Keratinocyte (primary cell): ENCODE measurements at regions not wholly inside any gene's neighbourhood (a gene's known extent, or its start where the extent isn't known, plus 50 kb on each side); places are given as distances from the start of the nearest gene placed in this dataset.

Experiments used
- DNase-seq: peaks from one replicate; pipeline ENCODE4 v3.0.0-alpha.2; 2011; ENCODE audit warnings: low read depth, missing footprints, low spot score
- FAIRE-seq: peaks from 2 replicates; lab custom pipeline; 2011; peaks lifted over from hg19 to GRCh38; lab: Jason Lieb, UNC
- H2AFZ ChIP-seq: 2 replicates; pipeline ENCODE4 v1.6.0; 2012; ENCODE audit warnings: low read length, control low read depth, inconsistent platforms; ENCODE audit not compliant: control insufficient read depth
- H3K27ac ChIP-seq: 2 replicates; pipeline ENCODE4 v1.5.1; 2011; ENCODE audit warnings: low read length; ENCODE audit not compliant: control insufficient read depth, insufficient read depth
- H3K27me3 ChIP-seq: 3 replicates; pipeline ENCODE4 v1.6.0; 2011; ENCODE audit warnings: low read length; ENCODE audit not compliant: control insufficient read depth, insufficient read depth; ENCODE audit errors: extremely low read depth
- H3K36me3 ChIP-seq, 2 experiments: 2 replicates in 1 of 2; 3 replicates in 1 of 2; pipeline ENCODE4 v1.5.1; 2011; ENCODE audit warnings: low read length in 2 of 2, mild to moderate bottlenecking in 1 of 2; ENCODE audit not compliant: control insufficient read depth in 2 of 2, insufficient read depth in 2 of 2; ENCODE audit errors: extremely low read depth in 1 of 2
- H3K4me1 ChIP-seq: 3 replicates; pipeline ENCODE4 v1.5.1; 2011; ENCODE audit warnings: low read length; ENCODE audit not compliant: control insufficient read depth, insufficient read depth; ENCODE audit errors: extremely low read depth
- H3K4me2 ChIP-seq: 3 replicates; pipeline ENCODE4 v1.6.0; 2011; ENCODE audit warnings: low read depth, low read length; ENCODE audit not compliant: control insufficient read depth, insufficient read depth; ENCODE audit errors: extremely low read depth
- H3K4me3 ChIP-seq, 3 experiments: fragments of 200-600 bp in 1 of 3; sonication (generic) in 1 of 3; 2 replicates in 2 of 3; 3 replicates in 1 of 3; pipeline ENCODE4 v1.5.1; 2011 to 2016; ENCODE audit warnings: low read length in 3 of 3, mild to moderate bottlenecking in 3 of 3, control low read depth in 2 of 3, inconsistent platforms in 1 of 3, low read depth in 1 of 3, mixed read lengths in 1 of 3, mixed run types in 1 of 3, moderate library complexity in 1 of 3; ENCODE audit not compliant: control insufficient read depth in 2 of 3, insufficient read depth in 2 of 3; ENCODE audit errors: extremely low read depth in 1 of 3
- H3K79me2 ChIP-seq: 2 replicates; pipeline ENCODE4 v1.6.0; 2012; ENCODE audit warnings: low read length; ENCODE audit not compliant: control insufficient read depth, insufficient read depth
- H3K9ac ChIP-seq: 3 replicates; pipeline ENCODE4 v1.6.0; 2011; ENCODE audit warnings: low read length; ENCODE audit not compliant: control insufficient read depth, insufficient read depth; ENCODE audit errors: extremely low read depth
- H3K9me1 ChIP-seq: 3 replicates; pipeline ENCODE4 v1.6.0; 2011; ENCODE audit warnings: low read length; ENCODE audit not compliant: control insufficient read depth, insufficient read depth; ENCODE audit errors: extremely low read depth
- H3K9me3 ChIP-seq: 2 replicates; pipeline ENCODE4 v1.5.1; 2012; ENCODE audit warnings: low read depth, low read length; ENCODE audit not compliant: control insufficient read depth
- H4K20me1 ChIP-seq: 3 replicates; pipeline ENCODE4 v1.6.0; 2011; ENCODE audit warnings: low read length; ENCODE audit not compliant: control insufficient read depth, insufficient read depth; ENCODE audit errors: extremely low read depth
- CTCF ChIP-seq, 3 experiments: IDR thresholded peaks in 1 of 3; conservative IDR thresholded peaks in 1 of 3; optimal IDR thresholded peaks in 1 of 3; 2 replicates in 2 of 3; 3 replicates in 1 of 3; pipeline versions ENCODE3 to v1.5.1; 2011; ENCODE audit warnings: low read length in 3 of 3, mild to moderate bottlenecking in 3 of 3, moderate library complexity in 2 of 3, control low read depth in 1 of 3, inconsistent platforms in 1 of 3; ENCODE audit not compliant: insufficient read depth in 2 of 3; ENCODE audit errors: extremely low read depth in 1 of 3
- EZH2 ChIP-seq: IDR thresholded peaks from one replicate; pipeline ENCODE4 v1.6.1; 2012; ENCODE audit warnings: inconsistent platforms, mild to moderate bottlenecking, low read length, moderate library complexity
- dilution Hi-C: fragments of 300-500 bp; cut with MboI; formaldehyde crosslinking; loops from one replicate; pipeline ENCODE4 v1.7.0; 2020; ENCODE audit warnings: low sequenced_read_pairs; ENCODE audit not compliant: extremely low pct_ligation_motif_present

- H3K4me1 ChIP-seq, result no peaks in the 10 kb centered on the region
- no peak for DNase-seq
- H3K36me3 ChIP-seq, result no peaks in the 10 kb centered on the region
- FAIRE-seq, result no peak
- no peak overlapping the region for H3K4me3 ChIP-seq
- no peaks in the 10 kb centered on the region for H3K27me3 ChIP-seq
- H3K9ac ChIP-seq, result no peak overlapping the region
- no peak overlapping the region for H3K27ac ChIP-seq
- H3K9me3 ChIP-seq, result no peaks in the 10 kb centered on the region
- H2AFZ ChIP-seq, result no peak overlapping the region
- H3K9me1 ChIP-seq, result no peaks in the 10 kb centered on the region
- H3K79me2 ChIP-seq, result no peaks in the 10 kb centered on the region
- no peak overlapping the region for H3K4me2 ChIP-seq
- H4K20me1 ChIP-seq, result no peaks in the 10 kb centered on the region
- TF ChIP-seq EZH2, result no peak
- TF ChIP-seq CTCF (optimal IDR thresholded peaks at IDR 0.05 in 1 of 3, IDR thresholded peaks at IDR 0.05 in 1 of 3, conservative IDR thresholded peaks at IDR 0.05 in 1 of 3; ENCODE audit: extremely low read depth in 1 of 3, insufficient read depth in 2 of 3, low read length in 3 of 3), result no peak
- dilution Hi-C loops, result no loop called here
Measured at GRCh38 chr3:64888165-64888564, 200.4 kb upstream of the ADAMTS9 start.

GRCh38 chr3:64885055-64885454 is 197.3 kb upstream of the ADAMTS9 start:
- DNase-seq, result no peak
- no peak for FAIRE-seq

More at GRCh38 chr3:64885055-64885454, 197.3 kb upstream of the ADAMTS9 start:
- dilution Hi-C loops, result no loop called here
- no peak overlapping the region for H2AFZ ChIP-seq
- no peaks in the 10 kb centered on the region for H3K36me3 ChIP-seq
- no peak overlapping the region for H3K27ac ChIP-seq
- H4K20me1 ChIP-seq, result no peaks in the 10 kb centered on the region
- no peaks in the 10 kb centered on the region for H3K4me1 ChIP-seq
- H3K9me3 ChIP-seq, result no peaks in the 10 kb centered on the region
- H3K9ac ChIP-seq, result no peak overlapping the region
- no peaks in the 10 kb centered on the region for H3K79me2 ChIP-seq
- H3K9me1 ChIP-seq, result no peaks in the 10 kb centered on the region
- TF ChIP-seq CTCF (optimal IDR thresholded peaks at IDR 0.05 in 1 of 3, IDR thresholded peaks at IDR 0.05 in 1 of 3, conservative IDR thresholded peaks at IDR 0.05 in 1 of 3; ENCODE audit: extremely low read depth in 1 of 3, insufficient read depth in 2 of 3, low read length in 3 of 3), result no peak
- no peak for TF ChIP-seq EZH2
- H3K27me3 ChIP-seq, result no peaks in the 10 kb centered on the region
- no peak overlapping the region for H3K4me2 ChIP-seq
- no peak overlapping the region for H3K4me3 ChIP-seq
